ENCODE measurements at regions not wholly inside any gene's neighbourhood (a gene's known extent, or its start where the extent isn't known, plus 50 kb on each side); places are given as distances from the start of the nearest gene placed in this dataset.

GRCh38 chr20:18957328-18957727 lies 143.7 kb downstream of the SCP2D1 start:
- Histone ChIP-seq H3K27me3 (ENCODE audit: control insufficient read depth, extremely low read depth, insufficient read depth, low read length) (no peaks in the 10 kb centered on the region), H4K20me1 (ENCODE audit: control insufficient read depth, extremely low read depth, insufficient read depth, low read length) (no peaks in the 10 kb centered on the region), H3K4me3 (ENCODE audit: control insufficient read depth in 2 of 3, extremely low read depth in 1 of 3, insufficient read depth in 2 of 3, low read depth in 1 of 3, low read length in 3 of 3) (no peak overlapping the region), H3K27ac (ENCODE audit: control insufficient read depth, insufficient read depth, low read length) (no peak overlapping the region), H2AFZ (ENCODE audit: control insufficient read depth, low read length) (no peak overlapping the region), H3K4me2 (ENCODE audit: control insufficient read depth, extremely low read depth, insufficient read depth, low read depth, low read length) (no peak overlapping the region), H3K36me3 (ENCODE audit: control insufficient read depth in 2 of 2, extremely low read depth in 1 of 2, insufficient read depth in 2 of 2, low read length in 2 of 2) (no peaks in the 10 kb centered on the region), H3K4me1 (ENCODE audit: control insufficient read depth, extremely low read depth, insufficient read depth, low read length) (no peaks in the 10 kb centered on the region), H3K9me3 (ENCODE audit: control insufficient read depth, low read depth, low read length) (no peaks in the 10 kb centered on the region), H3K79me2 (ENCODE audit: control insufficient read depth, insufficient read depth, low read length) (no peaks in the 10 kb centered on the region), H3K9me1 (ENCODE audit: control insufficient read depth, extremely low read depth, insufficient read depth, low read length) (no peaks in the 10 kb centered on the region), H3K9ac (ENCODE audit: control insufficient read depth, extremely low read depth, insufficient read depth, low read length) (no peak overlapping the region)
- no peak for TF ChIP-seq CTCF (optimal IDR thresholded peaks at IDR 0.05 in 1 of 3, IDR thresholded peaks at IDR 0.05 in 1 of 3, conservative IDR thresholded peaks at IDR 0.05 in 1 of 3; ENCODE audit: extremely low read depth in 1 of 3, insufficient read depth in 2 of 3, low read length in 3 of 3)
- TF ChIP-seq EZH2 (IDR thresholded peaks at IDR 0.05; ENCODE audit: low read length): no peak
- no peak for FAIRE-seq
- dilution Hi-C loops (cut with MboI; ENCODE audit: extremely low pct_ligation_motif_present, low sequenced_read_pairs): no loop called here
- no peak for DNase-seq (ENCODE audit: low read depth, low spot score)

- H3K9ac ChIP-seq (ENCODE audit: control insufficient read depth, extremely low read depth, insufficient read depth, low read length): no peak overlapping the region
- no peak overlapping the region for H2AFZ ChIP-seq (ENCODE audit: control insufficient read depth, low read length)
- no peaks in the 10 kb centered on the region for H4K20me1 ChIP-seq (ENCODE audit: control insufficient read depth, extremely low read depth, insufficient read depth, low read length)
- no peaks in the 10 kb centered on the region for H3K36me3 ChIP-seq (ENCODE audit: control insufficient read depth in 2 of 2, extremely low read depth in 1 of 2, insufficient read depth in 2 of 2, low read length in 2 of 2)
- TF ChIP-seq EZH2 (IDR thresholded peaks at IDR 0.05; ENCODE audit: low read length) (no peak), CTCF (optimal IDR thresholded peaks at IDR 0.05 in 1 of 3, IDR thresholded peaks at IDR 0.05 in 1 of 3, conservative IDR thresholded peaks at IDR 0.05 in 1 of 3; ENCODE audit: extremely low read depth in 1 of 3, insufficient read depth in 2 of 3, low read length in 3 of 3) (no peak)
- H3K4me2 ChIP-seq (ENCODE audit: control insufficient read depth, extremely low read depth, insufficient read depth, low read depth, low read length): peak overlapping the region; percentile 50
- no peak overlapping the region for H3K4me3 ChIP-seq (ENCODE audit: control insufficient read depth in 2 of 3, extremely low read depth in 1 of 3, insufficient read depth in 2 of 3, low read depth in 1 of 3, low read length in 3 of 3)
- FAIRE-seq (no peak), DNase-seq (ENCODE audit: low read depth, low spot score) (peak; percentile 28)
- H3K27ac ChIP-seq (ENCODE audit: control insufficient read depth, insufficient read depth, low read length): peak overlapping the region; percentile 57
- no peaks in the 10 kb centered on the region for H3K27me3 ChIP-seq (ENCODE audit: control insufficient read depth, extremely low read depth, insufficient read depth, low read length)
- no peaks in the 10 kb centered on the region for H3K9me1 ChIP-seq (ENCODE audit: control insufficient read depth, extremely low read depth, insufficient read depth, low read length)
- dilution Hi-C loops (cut with MboI; ENCODE audit: extremely low pct_ligation_motif_present, low sequenced_read_pairs): no loop called here
- no peaks in the 10 kb centered on the region for H3K79me2 ChIP-seq (ENCODE audit: control insufficient read depth, insufficient read depth, low read length)
- H3K9me3 ChIP-seq (ENCODE audit: control insufficient read depth, low read depth, low read length): peaks cover 1% of the 10 kb centered on the region
- peaks cover 40% of the 10 kb centered on the region for H3K4me1 ChIP-seq (ENCODE audit: control insufficient read depth, extremely low read depth, insufficient read depth, low read length)
Measured at GRCh38 chr20:18971121-18971520, 157.5 kb downstream of the SCP2D1 start.
